Endodermal cell (in vitro differentiated cells): ENCODE measurements at regions not wholly inside any gene's neighbourhood (a gene's known extent, or its start where the extent isn't known, plus 50 kb on each side); places are given as distances from the start of the nearest gene placed in this dataset.

Experiments used
- DNase-seq: peaks from one replicate; pipeline ENCODE4 v3.0.0-alpha.2; 2017
- H3K27ac ChIP-seq: 2 replicates; pipeline ENCODE4 v1.5.1; 2013; ENCODE audit warnings: mild to moderate bottlenecking, low read depth, low read length, moderate library complexity
- H3K27me3 ChIP-seq: 2 replicates; pipeline ENCODE4 v1.6.1; 2013; ENCODE audit warnings: mild to moderate bottlenecking, low read length, moderate library complexity; ENCODE audit not compliant: insufficient read depth, control insufficient read depth, poor library complexity, severe bottlenecking
- H3K36me3 ChIP-seq: 2 replicates; pipeline ENCODE4 v1.7.0; 2013; ENCODE audit warnings: mild to moderate bottlenecking, low read length, moderate library complexity; ENCODE audit not compliant: control insufficient read depth, insufficient read depth
- H3K4me1 ChIP-seq: one replicate; pipeline ENCODE4 v1.7.0; 2013; ENCODE audit warnings: low read length; ENCODE audit not compliant: control insufficient read depth, insufficient read depth
- H3K4me3 ChIP-seq: 2 replicates; pipeline ENCODE4 v1.5.1; 2013; ENCODE audit warnings: mild to moderate bottlenecking, low read length, moderate library complexity
- H3K9ac ChIP-seq: 2 replicates; pipeline ENCODE4 v1.6.1; 2013; ENCODE audit warnings: mild to moderate bottlenecking, low read length, moderate library complexity; ENCODE audit not compliant: poor library complexity, severe bottlenecking; ENCODE audit errors: extremely low read depth
- H3K9me3 ChIP-seq: 2 replicates; pipeline ENCODE4 v1.6.1; 2013; ENCODE audit warnings: mild to moderate bottlenecking, low read length, moderate library complexity; ENCODE audit not compliant: control insufficient read depth
- H3K27ac Mint-ChIP-seq: 2 replicates; pipeline ENCODE4 v1.8.0; 2020; ENCODE audit warnings: mixed read lengths
- H3K27me3 Mint-ChIP-seq: 2 replicates; pipeline ENCODE4 v1.8.0; 2021; ENCODE audit warnings: mild to moderate bottlenecking, mixed read lengths; ENCODE audit not compliant: insufficient read depth
- H3K36me3 Mint-ChIP-seq: 2 replicates; pipeline ENCODE4 v1.8.0; 2020; ENCODE audit warnings: low read depth, mixed read lengths
- H3K4me1 Mint-ChIP-seq: 2 replicates; pipeline ENCODE4 v1.8.0; 2020; ENCODE audit warnings: mixed read lengths
- H3K4me3 Mint-ChIP-seq: 2 replicates; pipeline ENCODE4 v1.8.0; 2020; ENCODE audit warnings: mild to moderate bottlenecking, moderate library complexity, mixed read lengths
- H3K9me3 Mint-ChIP-seq: 2 replicates; pipeline ENCODE4 v1.8.0; 2020; ENCODE audit warnings: mild to moderate bottlenecking, mixed read lengths
- CTCF ChIP-seq: fragments of 200-600 bp; sonication (generic); conservative IDR thresholded peaks from 2 replicates; pipeline ENCODE4 v1.5.0; 2021; ENCODE audit warnings: antibody characterized with exemption, mild to moderate bottlenecking
- WGBS, 2 experiments: methylation state at CpG; one replicate each; pipeline versions ENCODE4 v1.1.5 to v1.1.7; 2013; ENCODE audit warnings: missing lambda C conversion rate in 2 of 2, mixed read lengths in 1 of 2; ENCODE audit not compliant: insufficient coverage in 1 of 2, insufficient read length in 1 of 2; 5-methylcytosine and 5-hydroxymethylcytosine counted together

GRCh38 chr14:42138406-42138805 is 531.7 kb downstream of the LRFN5 start:
- 97 to 100% methylated on average over 1 of the region's 1 CpG for WGBS, 2 experiments
- no peaks in the 10 kb centered on the region for H3K36me3 ChIP-seq
- no peaks in the 10 kb centered on the region for H3K9me3 Mint-ChIP-seq
- no peaks in the 10 kb centered on the region for H3K27me3 ChIP-seq
- H3K36me3 Mint-ChIP-seq: no peaks in the 10 kb centered on the region
- no peak for DNase-seq
- no peaks in the 10 kb centered on the region for H3K4me1 ChIP-seq
- no peak overlapping the region for H3K27ac Mint-ChIP-seq
- no peak overlapping the region for H3K4me3 ChIP-seq
- no peak overlapping the region for H3K27ac ChIP-seq
- H3K9me3 ChIP-seq: no peaks in the 10 kb centered on the region
- H3K4me1 Mint-ChIP-seq: no peaks in the 10 kb centered on the region
- no peak for TF ChIP-seq CTCF
- H3K27me3 Mint-ChIP-seq: no peaks in the 10 kb centered on the region
- no peak overlapping the region for H3K9ac ChIP-seq
- H3K4me3 Mint-ChIP-seq: no peak overlapping the region

- no peak overlapping the region for H3K27ac ChIP-seq
- no peaks in the 10 kb centered on the region for H3K27me3 ChIP-seq
- Mint-ChIP-seq H3K9me3 (no peaks in the 10 kb centered on the region), H3K27ac (no peak overlapping the region), H3K36me3 (no peaks in the 10 kb centered on the region), H3K4me1 (no peaks in the 10 kb centered on the region), H3K4me3 (no peak overlapping the region), H3K27me3 (no peaks in the 10 kb centered on the region)
- no peak overlapping the region for H3K4me3 ChIP-seq
- H3K36me3 ChIP-seq: no peaks in the 10 kb centered on the region
- H3K9me3 ChIP-seq: no peaks in the 10 kb centered on the region
- no peak for DNase-seq
- no peak overlapping the region for H3K9ac ChIP-seq
- no peak for TF ChIP-seq CTCF
- H3K4me1 ChIP-seq: no peaks in the 10 kb centered on the region
These were observed 524.1 kb downstream of the LRFN5 start for GRCh38 chr14:42130815-42131214.

GRCh38 chr14:42123526-42123925 is 516.9 kb downstream of the LRFN5 start:
- no peaks in the 10 kb centered on the region for H3K9me3 ChIP-seq
- no peak overlapping the region for H3K9ac ChIP-seq
- no peaks in the 10 kb centered on the region for H3K36me3 ChIP-seq
- no peak overlapping the region for H3K27ac ChIP-seq
- DNase-seq: no peak
- H3K27me3 Mint-ChIP-seq: no peaks in the 10 kb centered on the region
- WGBS, 2 experiments: 97 to 100% methylated on average over 1 of the region's 1 CpG
- no peak overlapping the region for H3K4me3 Mint-ChIP-seq
- H3K4me1 Mint-ChIP-seq: no peaks in the 10 kb centered on the region
- H3K27ac Mint-ChIP-seq: no peak overlapping the region
- no peaks in the 10 kb centered on the region for H3K9me3 Mint-ChIP-seq
- no peak overlapping the region for H3K4me3 ChIP-seq
- H3K27me3 ChIP-seq: no peaks in the 10 kb centered on the region
- TF ChIP-seq CTCF: no peak
- H3K36me3 Mint-ChIP-seq: no peaks in the 10 kb centered on the region
- H3K4me1 ChIP-seq: no peaks in the 10 kb centered on the region
